ENCODE measurements at regions not wholly inside any gene's neighbourhood (a gene's known extent, or its start where the extent isn't known, plus 50 kb on each side); places are given as distances from the start of the nearest gene placed in this dataset.

DNA sequence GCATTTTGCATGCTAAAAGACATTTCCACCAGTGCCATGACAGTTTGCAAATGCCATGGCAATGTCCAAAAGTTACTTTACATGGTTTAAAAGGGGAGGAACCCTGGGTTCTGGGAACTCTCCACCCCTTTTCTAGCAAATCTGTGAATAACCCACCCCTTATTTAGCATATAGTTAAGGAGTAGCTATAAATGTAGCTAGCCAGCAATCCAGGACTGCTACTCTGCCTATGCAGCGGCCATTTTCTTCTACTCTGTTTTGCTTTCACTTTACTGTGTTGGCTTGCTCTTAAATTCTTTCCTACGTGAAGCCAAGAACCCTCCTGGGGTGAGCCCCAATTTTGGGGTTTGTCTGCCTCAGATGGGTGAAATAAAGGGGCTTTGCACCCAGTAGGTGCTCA lies 141.0 kb downstream of the PTPN11 start:
- no peak overlapping the region for H3K4me3 ChIP-seq (replicated peaks; ENCODE audit: low read depth, low read length)
- DNase-seq (ENCODE audit: low read depth) = no peak
- TF ChIP-seq, protein P1, sequence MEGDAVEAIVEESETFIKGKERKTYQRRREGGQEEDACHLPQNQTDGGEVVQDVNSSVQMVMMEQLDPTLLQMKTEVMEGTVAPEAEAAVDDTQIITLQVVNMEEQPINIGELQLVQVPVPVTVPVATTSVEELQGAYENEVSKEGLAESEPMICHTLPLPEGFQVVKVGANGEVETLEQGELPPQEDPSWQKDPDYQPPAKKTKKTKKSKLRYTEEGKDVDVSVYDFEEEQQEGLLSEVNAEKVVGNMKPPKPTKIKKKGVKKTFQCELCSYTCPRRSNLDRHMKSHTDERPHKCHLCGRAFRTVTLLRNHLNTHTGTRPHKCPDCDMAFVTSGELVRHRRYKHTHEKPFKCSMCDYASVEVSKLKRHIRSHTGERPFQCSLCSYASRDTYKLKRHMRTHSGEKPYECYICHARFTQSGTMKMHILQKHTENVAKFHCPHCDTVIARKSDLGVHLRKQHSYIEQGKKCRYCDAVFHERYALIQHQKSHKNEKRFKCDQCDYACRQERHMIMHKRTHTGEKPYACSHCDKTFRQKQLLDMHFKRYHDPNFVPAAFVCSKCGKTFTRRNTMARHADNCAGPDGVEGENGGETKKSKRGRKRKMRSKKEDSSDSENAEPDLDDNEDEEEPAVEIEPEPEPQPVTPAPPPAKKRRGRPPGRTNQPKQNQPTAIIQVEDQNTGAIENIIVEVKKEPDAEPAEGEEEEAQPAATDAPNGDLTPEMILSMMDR (IDR thresholded peaks at IDR 0.05; ENCODE audit: low read length, missing control alignments) = no peak

DNA sequence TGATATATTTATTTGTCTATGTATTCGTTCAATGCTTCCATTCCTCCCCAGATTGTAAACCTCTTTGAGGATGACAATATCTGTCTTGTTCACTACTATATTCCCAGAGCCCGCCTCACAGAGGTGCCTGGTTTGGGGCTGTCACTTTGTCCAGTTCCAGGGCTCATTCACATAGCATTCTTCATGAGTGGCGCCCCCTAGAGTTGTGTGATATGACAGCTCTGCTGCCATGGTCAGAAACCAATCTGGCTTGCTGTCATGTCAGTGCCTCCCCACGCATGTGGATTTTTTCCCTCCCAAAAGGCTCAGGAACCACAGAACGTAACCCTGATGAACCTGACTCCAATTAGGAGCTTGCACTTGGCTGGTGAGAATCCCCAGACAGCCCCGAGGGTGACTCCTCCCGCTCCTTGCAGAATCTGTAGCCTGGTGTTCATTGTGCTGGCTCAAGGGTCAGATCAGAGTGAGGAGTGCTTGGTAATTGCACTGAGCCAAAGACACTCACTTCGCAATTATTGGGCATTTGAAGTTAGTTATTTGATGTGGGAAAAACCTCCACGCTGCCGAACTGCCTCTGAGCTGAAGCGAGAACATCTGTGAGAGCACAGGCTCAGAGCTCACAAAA lies 145.5 kb downstream of the PTPN11 start:
- TF ChIP-seq, protein P1 (IDR thresholded peaks at IDR 0.05; ENCODE audit: low read length, missing control alignments) = no peak
- no peak for DNase-seq (ENCODE audit: low read depth)
- no peak overlapping the region for H3K4me3 ChIP-seq (replicated peaks; ENCODE audit: low read depth, low read length)

DNA sequence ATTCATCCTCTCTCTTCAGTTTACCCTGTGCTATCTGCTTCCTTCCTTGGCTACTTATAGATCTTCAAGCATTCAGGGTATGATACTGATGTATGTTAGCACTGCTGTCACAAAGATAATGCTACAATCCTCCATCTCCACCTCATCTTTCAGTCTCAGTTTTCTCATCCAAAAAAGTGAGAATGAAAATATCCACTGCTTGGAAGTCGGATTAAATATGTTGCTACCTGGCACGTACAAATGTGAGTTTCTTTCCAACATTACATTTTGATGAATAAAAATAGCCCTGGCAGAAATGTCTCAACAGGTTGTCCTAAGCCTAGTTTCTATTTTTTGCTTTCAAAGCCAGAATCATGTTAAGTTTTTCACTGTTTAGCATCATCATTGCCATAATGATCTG lies 149.9 kb downstream of the PTPN11 start:
- TF ChIP-seq, protein P1 (IDR thresholded peaks at IDR 0.05; ENCODE audit: low read length, missing control alignments) = no peak
- no peak overlapping the region for H3K4me3 ChIP-seq (replicated peaks; ENCODE audit: low read depth, low read length)
- no peak for DNase-seq (ENCODE audit: low read depth)

GRCh38 chr12:112570096-112570495 lies 151.3 kb downstream of the PTPN11 start:
- TF ChIP-seq, protein P1 (IDR thresholded peaks at IDR 0.05; ENCODE audit: low read length, missing control alignments) = no peak
- no peak for DNase-seq (ENCODE audit: low read depth)
- no peak overlapping the region for H3K4me3 ChIP-seq (replicated peaks; ENCODE audit: low read depth, low read length)

DNA sequence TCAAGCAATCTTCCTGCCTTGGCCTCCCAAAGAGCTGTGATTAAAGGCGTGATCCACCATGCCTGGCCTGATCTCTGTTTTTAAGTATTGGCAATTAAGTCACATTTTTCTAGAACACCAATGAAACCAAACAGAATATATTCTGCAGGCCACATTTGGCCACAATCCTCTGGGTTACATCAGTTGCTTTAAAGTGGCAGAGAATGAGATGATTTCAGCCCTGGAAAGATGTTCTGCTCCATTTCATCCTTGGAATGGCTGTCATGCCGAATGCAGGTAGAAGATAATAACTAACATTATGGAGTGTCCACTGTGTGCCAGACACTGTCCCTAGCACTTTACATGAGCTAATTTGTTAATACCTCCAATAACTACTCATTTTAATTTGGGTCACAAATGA lies 154.4 kb downstream of the PTPN11 start:
- no peak overlapping the region for H3K4me3 ChIP-seq (replicated peaks; ENCODE audit: low read depth, low read length)

DNA sequence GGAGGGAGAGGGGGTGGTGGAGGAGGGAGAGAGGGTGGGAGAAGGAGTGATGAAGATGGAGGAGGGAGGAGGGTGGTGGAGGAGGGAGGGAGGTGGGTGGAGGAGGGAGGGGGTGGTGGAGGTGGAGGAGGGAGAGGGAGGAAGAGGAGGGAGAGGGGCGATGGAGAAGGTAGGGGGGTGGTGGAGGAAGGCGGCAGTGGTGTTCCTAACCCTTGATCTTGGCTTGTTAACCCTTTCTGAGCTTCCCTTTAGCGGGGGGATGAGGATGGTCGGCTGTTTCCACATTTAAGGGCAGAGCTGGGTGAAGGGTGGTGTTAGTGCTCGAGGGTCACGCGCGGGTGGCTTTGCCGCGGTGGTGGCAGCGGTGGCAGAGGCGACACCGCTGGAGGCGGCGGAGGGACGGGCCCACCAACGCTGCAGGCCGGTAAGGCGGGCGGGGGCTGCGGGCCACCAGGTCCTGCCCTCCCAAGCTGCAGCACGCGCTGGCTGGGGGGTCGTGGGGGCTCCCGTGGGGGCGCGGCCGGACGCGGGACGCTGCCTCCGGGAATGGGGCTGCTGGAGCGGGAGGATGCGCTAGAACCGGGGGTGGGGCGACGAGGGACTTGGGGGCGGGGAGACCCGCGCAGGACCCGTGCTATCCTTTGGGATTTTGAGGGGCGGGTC lies 156.3 kb downstream of the PTPN11 start:
- no peak for DNase-seq (ENCODE audit: low read depth)
- TF ChIP-seq, protein P1 (IDR thresholded peaks at IDR 0.05; ENCODE audit: low read length, missing control alignments) = no peak
- no peak overlapping the region for H3K4me3 ChIP-seq (replicated peaks; ENCODE audit: low read depth, low read length)

More for the DNA sequence above, 154.4 kb downstream of the PTPN11 start:
- no peak for DNase-seq (ENCODE audit: low read depth)
- TF ChIP-seq, protein P1 (IDR thresholded peaks at IDR 0.05; ENCODE audit: low read length, missing control alignments) = no peak

Measured in fibroblast of pulmonary artery (primary cell).